ENCODE measurements at regions not wholly inside any gene's neighbourhood (a gene's known extent, or its start where the extent isn't known, plus 50 kb on each side); places are given as distances from the start of the nearest gene placed in this dataset.
"Not testable (repeated sequence)": the region's sequence is repeated elsewhere in the genome, so short reads cannot be mapped to it uniquely, and the experiment has no call there.

GRCh38 chr5:74390306-74390637, 250.3 kb downstream of the ENC1 start:
- Histone ChIP-seq H3K4me1 (ENCODE audit: control insufficient read depth in 2 of 2, insufficient read depth in 2 of 2, low read length in 2 of 2) (no peaks in the 10 kb centered on the region), H3K36me3 (ENCODE audit: control insufficient read depth in 2 of 3, insufficient read depth in 3 of 3, low read length in 3 of 3) (no peaks in the 10 kb centered on the region), H3K27me3 (ENCODE audit: control insufficient read depth in 2 of 2, insufficient read depth in 2 of 2, low read length in 2 of 2) (no peaks in the 10 kb centered on the region), H3K4me3 (ENCODE audit: low read length) (no peak overlapping the region), H3K9me3 (ENCODE audit: control insufficient read depth in 2 of 3, low read length in 3 of 3) (no peaks in the 10 kb centered on the region), H3K27ac (ENCODE audit: low read depth, low read length) (no peak overlapping the region)
- intact Hi-C loops (cut with micrococcal nuclease): no loop called here
- H3K9me3 Mint-ChIP-seq: no peaks in the 10 kb centered on the region
- ATAC-seq (no peak), DNase-seq (no peak)
- H3K4me1 Mint-ChIP-seq: peaks cover 0 to 12% (median 0%) of the 10 kb centered on the region in 7 donors
- POLR2A ChIA-PET: no interaction called here
- no peak overlapping the region for H3K27ac Mint-ChIP-seq
- no peaks in the 10 kb centered on the region for H3K36me3 Mint-ChIP-seq
- CTCF ChIA-PET: interaction anchor here (0.6 kb wide), 1 partner anchor 48 kb away, joined by 3 read pairs; no protein-coding TSS in a partner anchor
- H3K27me3 Mint-ChIP-seq: peaks cover 0 to 10% (median 4%) of the 10 kb centered on the region in 5 donors
- H3K4me3 Mint-ChIP-seq: no peak overlapping the region

- Mint-ChIP-seq H3K27me3 (peaks cover 0 to 15% (median 8%) of the 10 kb centered on the region in 5 donors), H3K4me3 (peak overlapping the region in 1 of 10 donors; percentile 8), H3K9me3 (no peaks in the 10 kb centered on the region), H3K36me3 (no peaks in the 10 kb centered on the region), H3K27ac (no peak overlapping the region), H3K4me1 (peaks cover 0 to 9% (median 0%) of the 10 kb centered on the region in 7 donors)
- intact Hi-C loops (cut with micrococcal nuclease): no loop called here
- Histone ChIP-seq H3K9me3 (ENCODE audit: control insufficient read depth in 2 of 3, low read length in 3 of 3) (no peaks in the 10 kb centered on the region), H3K27ac (ENCODE audit: low read depth, low read length) (no peak overlapping the region), H3K4me3 (ENCODE audit: low read length) (no peak overlapping the region), H3K27me3 (ENCODE audit: control insufficient read depth in 2 of 2, insufficient read depth in 2 of 2, low read length in 2 of 2) (no peaks in the 10 kb centered on the region), H3K4me1 (ENCODE audit: control insufficient read depth in 2 of 2, insufficient read depth in 2 of 2, low read length in 2 of 2) (no peaks in the 10 kb centered on the region), H3K36me3 (ENCODE audit: control insufficient read depth in 2 of 3, insufficient read depth in 3 of 3, low read length in 3 of 3) (no peaks in the 10 kb centered on the region)
- ChIA-PET POLR2A (no interaction called here), CTCF (interaction anchor here (0.6 kb wide), 1 partner anchor 48 kb away, joined by 3 read pairs; no protein-coding TSS in a partner anchor)
- DNase-seq: no peak
- ATAC-seq: no peak
These were observed 250.8 kb downstream of the ENC1 start for GRCh38 chr5:74389531-74390305.

GRCh38 chr5:74388411-74388810, 252.1 kb downstream of the ENC1 start:
- CTCF ChIA-PET; H3K4me1 ChIP-seq (ENCODE audit: control insufficient read depth in 2 of 2, insufficient read depth in 2 of 2, low read length in 2 of 2); H3K9me3 ChIP-seq (ENCODE audit: control insufficient read depth in 2 of 3, low read length in 3 of 3); H3K36me3 Mint-ChIP-seq; H3K27ac ChIP-seq (ENCODE audit: low read depth, low read length); ATAC-seq; H3K4me3 ChIP-seq (ENCODE audit: low read length); intact Hi-C loops (cut with micrococcal nuclease); H3K36me3 ChIP-seq (ENCODE audit: control insufficient read depth in 2 of 3, insufficient read depth in 3 of 3, low read length in 3 of 3); H3K9me3 Mint-ChIP-seq; H3K4me3 Mint-ChIP-seq; H3K27ac Mint-ChIP-seq; DNase-seq; POLR2A ChIA-PET; H3K4me1 Mint-ChIP-seq; H3K27me3 ChIP-seq (ENCODE audit: control insufficient read depth in 2 of 2, insufficient read depth in 2 of 2, low read length in 2 of 2): not testable (repeated sequence)
- H3K27me3 Mint-ChIP-seq: peaks cover 0 to 19% (median 8%) of the 10 kb centered on the region in 5 donors

GRCh38 chr5:74386571-74387334, 253.8 kb downstream of the ENC1 start:
- H3K4me1 ChIP-seq (ENCODE audit: control insufficient read depth in 2 of 2, insufficient read depth in 2 of 2, low read length in 2 of 2): no peaks in the 10 kb centered on the region
- Mint-ChIP-seq H3K27me3 (peaks cover 0 to 19% (median 8%) of the 10 kb centered on the region in 5 donors), H3K4me3 (no peak overlapping the region), H3K4me1 (peaks cover 0 to 5% (median 0%) of the 10 kb centered on the region in 7 donors), H3K27ac (no peak overlapping the region), H3K36me3 (no peaks in the 10 kb centered on the region), H3K9me3 (no peaks in the 10 kb centered on the region)
- CTCF ChIA-PET: no interaction called here
- no peaks in the 10 kb centered on the region for H3K36me3 ChIP-seq (ENCODE audit: control insufficient read depth in 2 of 3, insufficient read depth in 3 of 3, low read length in 3 of 3)
- no peak overlapping the region for H3K27ac ChIP-seq (ENCODE audit: low read depth, low read length)
- DNase-seq (no peak), ATAC-seq (no peak)
- H3K27me3 ChIP-seq (ENCODE audit: control insufficient read depth in 2 of 2, insufficient read depth in 2 of 2, low read length in 2 of 2): no peaks in the 10 kb centered on the region
- POLR2A ChIA-PET: no interaction called here
- no peaks in the 10 kb centered on the region for H3K9me3 ChIP-seq (ENCODE audit: control insufficient read depth in 2 of 3, low read length in 3 of 3)
- no peak overlapping the region for H3K4me3 ChIP-seq (ENCODE audit: low read length)
- intact Hi-C loops (cut with micrococcal nuclease): no loop called here

- H3K27me3 Mint-ChIP-seq: peaks cover 0 to 16% (median 8%) of the 10 kb centered on the region in 5 donors
- POLR2A ChIA-PET: no interaction called here
- CTCF ChIA-PET: no interaction called here
- Histone ChIP-seq H3K27ac (ENCODE audit: low read depth, low read length) (no peak overlapping the region), H3K4me1 (ENCODE audit: control insufficient read depth in 2 of 2, insufficient read depth in 2 of 2, low read length in 2 of 2) (no peaks in the 10 kb centered on the region), H3K9me3 (ENCODE audit: control insufficient read depth in 2 of 3, low read length in 3 of 3) (no peaks in the 10 kb centered on the region), H3K4me3 (ENCODE audit: low read length) (no peak overlapping the region), H3K36me3 (ENCODE audit: control insufficient read depth in 2 of 3, insufficient read depth in 3 of 3, low read length in 3 of 3) (no peaks in the 10 kb centered on the region), H3K27me3 (ENCODE audit: control insufficient read depth in 2 of 2, insufficient read depth in 2 of 2, low read length in 2 of 2) (no peaks in the 10 kb centered on the region)
- H3K9me3 Mint-ChIP-seq: no peaks in the 10 kb centered on the region
- H3K27ac Mint-ChIP-seq: no peak overlapping the region
- no peaks in the 10 kb centered on the region for H3K36me3 Mint-ChIP-seq
- no peak overlapping the region for H3K4me3 Mint-ChIP-seq
- peaks cover 0 to 1% (median 0%) of the 10 kb centered on the region in 7 donors for H3K4me1 Mint-ChIP-seq
- no peak for DNase-seq
- intact Hi-C loops (cut with micrococcal nuclease): no loop called here
- no peak for ATAC-seq
These were observed 255.7 kb downstream of the ENC1 start for GRCh38 chr5:74384851-74385250.

- DNase-seq (no peak), ATAC-seq (no peak)
- Histone ChIP-seq H3K4me1 (ENCODE audit: control insufficient read depth in 2 of 2, insufficient read depth in 2 of 2, low read length in 2 of 2) (no peaks in the 10 kb centered on the region), H3K36me3 (ENCODE audit: control insufficient read depth in 2 of 3, insufficient read depth in 3 of 3, low read length in 3 of 3) (no peaks in the 10 kb centered on the region), H3K9me3 (ENCODE audit: control insufficient read depth in 2 of 3, low read length in 3 of 3) (no peaks in the 10 kb centered on the region), H3K27ac (ENCODE audit: low read depth, low read length) (no peak overlapping the region), H3K27me3 (ENCODE audit: control insufficient read depth in 2 of 2, insufficient read depth in 2 of 2, low read length in 2 of 2) (no peaks in the 10 kb centered on the region), H3K4me3 (ENCODE audit: low read length) (no peak overlapping the region)
- peaks cover 0 to 21% (median 8%) of the 10 kb centered on the region in 5 donors for H3K27me3 Mint-ChIP-seq
- POLR2A ChIA-PET: no interaction called here
- intact Hi-C loops (cut with micrococcal nuclease): no loop called here
- H3K4me3 Mint-ChIP-seq: no peak overlapping the region
- H3K36me3 Mint-ChIP-seq: no peaks in the 10 kb centered on the region
- CTCF ChIA-PET: no interaction called here
- H3K9me3 Mint-ChIP-seq: no peaks in the 10 kb centered on the region
- no peak overlapping the region for H3K27ac Mint-ChIP-seq
- peaks cover 0 to 1% (median 0%) of the 10 kb centered on the region in 7 donors for H3K4me1 Mint-ChIP-seq
These were observed 257.4 kb downstream of the ENC1 start for GRCh38 chr5:74382987-74383593.
